HEK293 (cell line): ENCODE measurements at regions not wholly inside any gene's neighbourhood (a gene's known extent, or its start where the extent isn't known, plus 50 kb on each side); places are given as distances from the start of the nearest gene placed in this dataset.

Experiments used
- CTCF ChIA-PET: fragments of 350-600 bp; formaldehyde crosslinking; extraction: SDS; loops from one replicate; lab custom pipeline; 2021; ENCODE audit warnings: antibody characterized with exemption; lab: Yijun Ruan, JAX
- POLR2A ChIA-PET: fragments of 300-600 bp; formaldehyde crosslinking; extraction: SDS; loops from one replicate; lab custom pipeline; 2020; ENCODE audit warnings: antibody characterized with exemption, inconsistent platforms; lab: Yijun Ruan, JAX
- H3K27ac ChIP-seq: fragments of 200-500 bp; sonication (Bioruptor generic); 2 replicates; pipeline ENCODE4 v1.5.1; 2014; ENCODE audit warnings: low read depth, low read length, control low read depth, inconsistent platforms; ENCODE audit errors: extremely low read depth
- H3K36me3 ChIP-seq, 2 experiments: fragments of 200-500 bp in 1 of 2; sonication (Bioruptor generic) in 1 of 2; 1 replicate in 1 of 2; 2 replicates in 1 of 2; pipeline ENCODE4 v1.5.1; 2014 to 2017; ENCODE audit warnings: inconsistent platforms in 2 of 2, low read length in 2 of 2; ENCODE audit not compliant: control insufficient read depth in 2 of 2, insufficient read depth in 1 of 2
- H3K4me1 ChIP-seq: fragments of 200-500 bp; sonication (Bioruptor generic); 2 replicates; pipeline ENCODE4 v1.5.1; 2014; ENCODE audit warnings: mild to moderate bottlenecking, low read length, inconsistent platforms; ENCODE audit not compliant: control insufficient read depth, insufficient read depth
- H3K4me3 ChIP-seq: 2 replicates; pipeline ENCODE4 v1.5.1; 2011; ENCODE audit warnings: low read depth, mild to moderate bottlenecking, control low read depth, low read length, moderate library complexity
- H3K9me3 ChIP-seq: fragments of 200-500 bp; sonication (Bioruptor generic); 2 replicates; pipeline ENCODE4 v1.5.1; 2014; ENCODE audit warnings: low read depth, low read length, inconsistent platforms; ENCODE audit not compliant: control insufficient read depth, insufficient read depth
- GLI2 ChIP-seq: fragments of 450-650 bp; formaldehyde crosslinking; IDR thresholded peaks from 2 replicates; pipeline ENCODE4; 2017; ENCODE audit warnings: missing biosample characterization, missing genetic modification characterization, low read depth, borderline replicate concordance
- SCRT1 ChIP-seq: fragments of 450-650 bp; formaldehyde crosslinking; IDR thresholded peaks from 2 replicates; pipeline ENCODE4 v1.5.1; 2016; ENCODE audit warnings: missing biosample characterization, missing genetic modification characterization, borderline replicate concordance
- TRIM28 ChIP-seq: IDR thresholded peaks from 2 replicates; pipeline ENCODE4 v1.6.1; 2011; ENCODE audit warnings: low read length, control low read depth, borderline replicate concordance
- ZEB2 ChIP-seq: fragments of 450-650 bp; formaldehyde crosslinking; IDR thresholded peaks from 2 replicates; pipeline ENCODE4 v1.5.1; 2016; ENCODE audit warnings: missing biosample characterization, missing genetic modification characterization
- ZFP41 ChIP-seq: fragments of 450-650 bp; formaldehyde crosslinking; IDR thresholded peaks from 2 replicates; pipeline ENCODE4 v1.5.1; 2016; ENCODE audit warnings: missing biosample characterization, missing genetic modification characterization, borderline replicate concordance
- ZNF132 ChIP-seq: fragments of 450-650 bp; formaldehyde crosslinking; IDR thresholded peaks from 2 replicates; pipeline ENCODE4 v1.5.1; 2017; ENCODE audit warnings: missing biosample characterization, missing genetic modification characterization, borderline replicate concordance
- ZNF146 ChIP-seq: fragments of 450-650 bp; formaldehyde crosslinking; IDR thresholded peaks from 2 replicates; pipeline ENCODE4 v1.5.1; 2016; ENCODE audit warnings: missing biosample characterization, missing genetic modification characterization
- ZNF514 ChIP-seq: fragments of 450-650 bp; formaldehyde crosslinking; IDR thresholded peaks from 2 replicates; pipeline ENCODE4 v1.5.1; 2016; ENCODE audit warnings: missing biosample characterization, missing genetic modification characterization
- ZNF521 ChIP-seq: fragments of 450-650 bp; formaldehyde crosslinking; IDR thresholded peaks from 2 replicates; pipeline ENCODE4 v1.5.1; 2017; ENCODE audit warnings: missing biosample characterization, mild to moderate bottlenecking, missing genetic modification characterization
- ZNF558 ChIP-seq: fragments of 450-650 bp; formaldehyde crosslinking; IDR thresholded peaks from 2 replicates; pipeline ENCODE4 v1.5.1; 2016; ENCODE audit warnings: missing biosample characterization, missing genetic modification characterization
- ZNF600 ChIP-seq: fragments of 450-650 bp; formaldehyde crosslinking; IDR thresholded peaks from 2 replicates; pipeline ENCODE4 v1.5.1; 2016; ENCODE audit warnings: missing biosample characterization, missing genetic modification characterization
- ZNF610 ChIP-seq: fragments of 450-650 bp; formaldehyde crosslinking; IDR thresholded peaks from 2 replicates; pipeline ENCODE4 v1.5.1; 2016; ENCODE audit warnings: missing biosample characterization, missing genetic modification characterization, borderline replicate concordance
- ZNF623 ChIP-seq: fragments of 450-650 bp; formaldehyde crosslinking; IDR thresholded peaks from 2 replicates; pipeline ENCODE4 v1.5.1; 2016; ENCODE audit warnings: missing biosample characterization, missing genetic modification characterization
- ZNF624 ChIP-seq: fragments of 450-650 bp; formaldehyde crosslinking; IDR thresholded peaks from 2 replicates; pipeline ENCODE4 v1.5.1; 2017; ENCODE audit warnings: missing biosample characterization, missing genetic modification characterization
- ZNF707 ChIP-seq: fragments of 450-650 bp; formaldehyde crosslinking; IDR thresholded peaks from 2 replicates; pipeline ENCODE4 v1.5.1; 2016; ENCODE audit warnings: missing biosample characterization, missing genetic modification characterization
- ZNF776 ChIP-seq: fragments of 450-650 bp; formaldehyde crosslinking; IDR thresholded peaks from 2 replicates; pipeline ENCODE4 v1.5.0; 2017; ENCODE audit warnings: missing biosample characterization, missing genetic modification characterization, borderline replicate concordance
- ZNF791 ChIP-seq: fragments of 450-650 bp; formaldehyde crosslinking; IDR thresholded peaks from 2 replicates; pipeline ENCODE4 v1.5.1; 2016; ENCODE audit warnings: missing biosample characterization, missing genetic modification characterization
- TF ChIP-seq, protein P1 (sequence below): fragments of 450-650 bp; formaldehyde crosslinking; IDR thresholded peaks from 2 replicates; pipeline ENCODE4 v1.5.1; 2016; ENCODE audit warnings: missing biosample characterization, missing genetic modification characterization
- TF ChIP-seq, protein P2 (sequence below): fragments of 450-650 bp; formaldehyde crosslinking; IDR thresholded peaks from 2 replicates; pipeline ENCODE4 v1.5.0; 2017; ENCODE audit warnings: missing biosample characterization, missing genetic modification characterization, borderline replicate concordance
- TF ChIP-seq, protein P3 (sequence below): fragments of 450-650 bp; formaldehyde crosslinking; IDR thresholded peaks from 2 replicates; pipeline ENCODE4 v1.5.1; 2016; ENCODE audit warnings: missing biosample characterization, missing genetic modification characterization
- TF ChIP-seq, protein P4 (sequence below): fragments of 450-650 bp; IDR thresholded peaks from 2 replicates; pipeline ENCODE4 v1.5.1; 2018; ENCODE audit warnings: missing biosample characterization, mild to moderate bottlenecking, missing genetic modification characterization

DNA sequence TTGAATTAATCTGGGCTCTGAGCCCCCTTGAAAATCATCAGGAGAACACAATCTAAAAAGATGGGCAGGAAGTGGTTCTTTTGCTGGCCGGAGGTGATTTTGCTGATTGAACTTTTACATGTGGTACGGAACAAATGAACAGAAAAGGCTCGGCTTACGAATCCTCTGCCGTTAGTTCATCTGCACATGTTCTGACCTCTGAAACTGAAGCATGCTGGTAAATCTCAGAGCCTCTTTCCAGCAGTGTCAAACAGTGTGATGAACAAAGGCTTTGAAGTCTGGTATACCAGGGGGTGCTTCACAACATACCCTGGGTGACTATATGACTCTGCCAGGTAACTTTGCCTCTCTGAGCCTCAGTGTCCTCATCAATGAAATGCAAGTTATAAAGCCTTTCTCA lies 194.2 kb upstream of the C1QTNF7 start (continued):
- TF ChIP-seq ZNF791 (tag by site-specific recombination) (no peak), ZNF558 (tag by site-specific recombination) (no peak), ZNF623 (tag by site-specific recombination) (no peak), ZNF776 (no peak), ZEB2 (tag by site-specific recombination) (no peak)
- TF ChIP-seq, protein P1, sequence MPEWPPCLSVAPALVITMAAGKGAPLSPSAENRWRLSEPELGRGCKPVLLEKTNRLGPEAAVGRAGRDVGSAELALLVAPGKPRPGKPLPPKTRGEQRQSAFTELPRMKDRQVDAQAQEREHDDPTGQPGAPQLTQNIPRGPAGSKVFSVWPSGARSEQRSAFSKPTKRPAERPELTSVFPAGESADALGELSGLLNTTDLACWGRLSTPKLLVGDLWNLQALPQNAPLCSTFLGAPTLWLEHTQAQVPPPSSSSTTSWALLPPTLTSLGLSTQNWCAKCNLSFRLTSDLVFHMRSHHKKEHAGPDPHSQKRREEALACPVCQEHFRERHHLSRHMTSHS (tag by site-specific recombination) = no peak
- TF ChIP-seq, all 188 proteins: peak for 0

DNA sequence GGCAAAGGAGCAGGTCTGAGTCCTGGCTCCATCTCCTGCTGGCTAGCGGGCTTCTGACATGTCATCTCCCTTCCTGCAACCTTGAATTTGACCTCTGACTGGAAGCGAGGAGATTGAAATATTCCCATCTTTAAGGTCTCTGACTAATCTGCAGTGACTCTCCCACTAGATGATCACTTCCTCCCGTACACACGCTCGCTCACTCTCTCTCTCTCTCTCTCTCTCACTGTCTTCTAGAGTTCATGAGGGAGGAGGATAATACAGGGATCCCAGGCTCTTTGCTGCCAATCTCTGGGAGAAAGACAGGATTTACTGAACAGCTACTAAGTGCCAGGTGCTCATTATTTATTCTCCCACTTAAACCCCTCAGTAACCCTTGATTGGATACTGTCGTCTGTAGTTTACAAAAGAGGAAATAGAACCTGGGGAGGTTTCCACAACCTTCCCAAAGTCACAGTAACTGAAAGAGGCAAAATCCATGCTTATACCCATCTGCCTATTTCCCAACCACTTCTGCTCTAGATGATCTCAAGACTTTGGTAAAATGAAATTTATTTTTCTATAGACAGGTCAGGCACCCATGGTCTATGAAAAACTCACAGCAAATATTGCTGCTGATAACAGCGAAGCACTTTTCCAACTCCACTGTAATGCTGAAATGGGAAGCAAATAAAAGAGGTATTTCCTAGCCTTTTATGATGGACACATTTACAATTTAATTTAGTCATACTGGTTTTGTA lies 193.5 kb upstream of the C1QTNF7 start:
- Histone ChIP-seq H3K9me3 (no peaks in the 10 kb centered on the region), H3K4me3 (no peak overlapping the region), H3K27ac (no peak overlapping the region), H3K4me1 (no peaks in the 10 kb centered on the region), H3K36me3 (no peaks in the 10 kb centered on the region)
- TF ChIP-seq, protein P2, sequence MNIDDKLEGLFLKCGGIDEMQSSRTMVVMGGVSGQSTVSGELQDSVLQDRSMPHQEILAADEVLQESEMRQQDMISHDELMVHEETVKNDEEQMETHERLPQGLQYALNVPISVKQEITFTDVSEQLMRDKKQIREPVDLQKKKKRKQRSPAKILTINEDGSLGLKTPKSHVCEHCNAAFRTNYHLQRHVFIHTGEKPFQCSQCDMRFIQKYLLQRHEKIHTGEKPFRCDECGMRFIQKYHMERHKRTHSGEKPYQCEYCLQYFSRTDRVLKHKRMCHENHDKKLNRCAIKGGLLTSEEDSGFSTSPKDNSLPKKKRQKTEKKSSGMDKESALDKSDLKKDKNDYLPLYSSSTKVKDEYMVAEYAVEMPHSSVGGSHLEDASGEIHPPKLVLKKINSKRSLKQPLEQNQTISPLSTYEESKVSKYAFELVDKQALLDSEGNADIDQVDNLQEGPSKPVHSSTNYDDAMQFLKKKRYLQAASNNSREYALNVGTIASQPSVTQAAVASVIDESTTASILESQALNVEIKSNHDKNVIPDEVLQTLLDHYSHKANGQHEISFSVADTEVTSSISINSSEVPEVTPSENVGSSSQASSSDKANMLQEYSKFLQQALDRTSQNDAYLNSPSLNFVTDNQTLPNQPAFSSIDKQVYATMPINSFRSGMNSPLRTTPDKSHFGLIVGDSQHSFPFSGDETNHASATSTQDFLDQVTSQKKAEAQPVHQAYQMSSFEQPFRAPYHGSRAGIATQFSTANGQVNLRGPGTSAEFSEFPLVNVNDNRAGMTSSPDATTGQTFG = no peak
- no peak for TF ChIP-seq SCRT1 (tag by site-specific recombination)
- no peak for TF ChIP-seq ZFP41 (tag by site-specific recombination)
- no peak for TF ChIP-seq TRIM28
- TF ChIP-seq ZNF132 (tag by site-specific recombination) = no peak
- no peak for TF ChIP-seq ZNF146
- TF ChIP-seq, protein P3, sequence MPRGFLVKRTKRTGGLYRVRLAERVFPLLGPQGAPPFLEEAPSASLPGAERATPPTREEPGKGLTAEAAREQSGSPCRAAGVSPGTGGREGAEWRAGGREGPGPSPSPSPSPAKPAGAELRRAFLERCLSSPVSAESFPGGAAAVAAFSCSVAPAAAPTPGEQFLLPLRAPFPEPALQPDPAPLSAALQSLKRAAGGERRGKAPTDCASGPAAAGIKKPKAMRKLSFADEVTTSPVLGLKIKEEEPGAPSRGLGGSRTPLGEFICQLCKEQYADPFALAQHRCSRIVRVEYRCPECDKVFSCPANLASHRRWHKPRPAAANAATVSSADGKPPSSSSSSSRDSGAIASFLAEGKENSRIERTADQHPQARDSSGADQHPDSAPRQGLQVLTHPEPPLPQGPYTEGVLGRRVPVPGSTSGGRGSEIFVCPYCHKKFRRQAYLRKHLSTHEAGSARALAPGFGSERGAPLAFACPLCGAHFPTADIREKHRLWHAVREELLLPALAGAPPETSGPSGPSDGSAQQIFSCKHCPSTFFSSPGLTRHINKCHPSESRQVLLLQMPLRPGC (tag by site-specific recombination) = no peak
- TF ChIP-seq, protein P4, sequence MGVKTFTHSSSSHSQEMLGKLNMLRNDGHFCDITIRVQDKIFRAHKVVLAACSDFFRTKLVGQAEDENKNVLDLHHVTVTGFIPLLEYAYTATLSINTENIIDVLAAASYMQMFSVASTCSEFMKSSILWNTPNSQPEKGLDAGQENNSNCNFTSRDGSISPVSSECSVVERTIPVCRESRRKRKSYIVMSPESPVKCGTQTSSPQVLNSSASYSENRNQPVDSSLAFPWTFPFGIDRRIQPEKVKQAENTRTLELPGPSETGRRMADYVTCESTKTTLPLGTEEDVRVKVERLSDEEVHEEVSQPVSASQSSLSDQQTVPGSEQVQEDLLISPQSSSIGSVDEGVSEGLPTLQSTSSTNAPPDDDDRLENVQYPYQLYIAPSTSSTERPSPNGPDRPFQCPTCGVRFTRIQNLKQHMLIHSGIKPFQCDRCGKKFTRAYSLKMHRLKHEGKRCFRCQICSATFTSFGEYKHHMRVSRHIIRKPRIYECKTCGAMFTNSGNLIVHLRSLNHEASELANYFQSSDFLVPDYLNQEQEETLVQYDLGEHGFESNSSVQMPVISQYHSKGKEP (tag by site-specific recombination) = no peak
- TF ChIP-seq ZNF610 (tag by site-specific recombination) = no peak
- TF ChIP-seq GLI2 (tag by site-specific recombination) = no peak
- no peak for TF ChIP-seq ZNF521 (tag by site-specific recombination)
- no peak for TF ChIP-seq ZNF624
- TF ChIP-seq ZNF514 (tag by site-specific recombination) = no peak
- TF ChIP-seq ZNF707 (tag by site-specific recombination) = no peak
- no peak for TF ChIP-seq ZNF600 (tag by site-specific recombination)
- POLR2A ChIA-PET = no interaction called here
- CTCF ChIA-PET = interaction anchor here (0.7 to 1.1 kb wide), 2 partner anchors 8 to 162 kb away, joined by 3 read pairs; no protein-coding TSS in a partner anchor
